ENCODE measurements at regions not wholly inside any gene's neighbourhood (a gene's known extent, or its start where the extent isn't known, plus 50 kb on each side); places are given as distances from the start of the nearest gene placed in this dataset.
A peak's percentile ranks its signal among the peaks of the same experiment; 100 is the strongest.
"Not testable (repeated sequence)": the region's sequence is repeated elsewhere in the genome, so short reads cannot be mapped to it uniquely, and the experiment has no call there.

DNA sequence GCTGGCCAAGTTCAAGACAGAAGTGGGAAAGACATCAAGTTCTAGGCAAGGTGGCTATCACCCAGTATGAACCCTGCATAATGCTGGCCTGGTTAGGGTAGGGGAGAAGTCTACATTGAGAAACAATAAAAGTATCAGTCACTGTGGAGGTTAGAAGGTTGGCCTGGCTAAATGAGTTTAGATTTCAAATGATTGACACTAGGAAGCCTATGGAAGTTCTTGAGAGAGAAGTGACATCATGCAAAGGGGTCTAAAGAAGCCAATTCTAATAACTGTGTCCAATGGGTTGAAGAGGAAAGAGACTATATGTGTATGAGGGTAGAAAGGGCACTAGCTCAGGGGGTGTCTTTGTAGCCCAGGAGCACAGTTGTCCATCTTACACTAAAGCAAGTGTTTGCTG, 98.5 kb upstream of the MBIP start:
- DNase-seq (ENCODE audit: low read depth in 2 of 2, low spot score in 1 of 2), result no peak

DNA sequence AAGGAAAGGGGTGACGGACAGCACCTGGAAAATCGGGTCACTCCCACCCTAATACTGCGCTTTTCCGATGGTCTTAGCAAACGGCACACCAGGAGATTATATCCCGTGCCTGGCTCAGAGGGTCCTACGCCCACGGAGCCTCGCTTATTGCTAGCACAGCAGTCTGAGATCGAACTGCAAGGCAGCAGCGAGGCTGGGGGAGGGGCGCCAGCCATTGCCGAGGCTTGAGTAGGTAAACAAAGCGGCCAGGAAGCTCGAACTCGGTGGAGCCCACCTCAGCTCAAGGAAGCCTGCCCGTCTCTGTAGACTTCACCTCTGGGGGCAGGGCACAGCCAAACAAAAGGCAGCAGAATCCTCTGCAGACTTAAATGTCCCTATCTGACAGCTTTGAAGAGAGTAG, 91.5 kb upstream of the MBIP start:
- DNase-seq (ENCODE audit: low read depth in 2 of 2, low spot score in 1 of 2), result not testable (repeated sequence)

DNA sequence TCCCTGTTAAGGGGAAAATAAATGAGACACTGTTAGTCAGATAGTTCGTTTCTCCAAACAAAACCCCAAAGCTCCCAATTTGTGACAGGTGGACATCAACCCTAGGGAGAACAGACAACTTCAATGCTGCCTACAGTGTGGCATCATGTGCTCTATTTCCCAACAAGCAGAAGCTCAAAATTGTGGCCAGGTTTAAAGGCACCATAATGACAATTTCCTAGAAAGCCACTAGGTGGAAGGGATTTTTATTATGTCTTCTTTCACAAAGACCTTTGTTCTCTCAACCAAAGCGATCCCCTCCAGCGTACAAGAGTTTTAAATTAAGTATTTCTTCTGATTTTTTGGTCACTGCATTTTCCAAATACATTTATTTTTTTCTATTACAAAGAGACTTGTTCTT, 88.0 kb upstream of the MBIP start:
- DNase-seq (ENCODE audit: low read depth in 2 of 2, low spot score in 1 of 2), result no peak

DNA sequence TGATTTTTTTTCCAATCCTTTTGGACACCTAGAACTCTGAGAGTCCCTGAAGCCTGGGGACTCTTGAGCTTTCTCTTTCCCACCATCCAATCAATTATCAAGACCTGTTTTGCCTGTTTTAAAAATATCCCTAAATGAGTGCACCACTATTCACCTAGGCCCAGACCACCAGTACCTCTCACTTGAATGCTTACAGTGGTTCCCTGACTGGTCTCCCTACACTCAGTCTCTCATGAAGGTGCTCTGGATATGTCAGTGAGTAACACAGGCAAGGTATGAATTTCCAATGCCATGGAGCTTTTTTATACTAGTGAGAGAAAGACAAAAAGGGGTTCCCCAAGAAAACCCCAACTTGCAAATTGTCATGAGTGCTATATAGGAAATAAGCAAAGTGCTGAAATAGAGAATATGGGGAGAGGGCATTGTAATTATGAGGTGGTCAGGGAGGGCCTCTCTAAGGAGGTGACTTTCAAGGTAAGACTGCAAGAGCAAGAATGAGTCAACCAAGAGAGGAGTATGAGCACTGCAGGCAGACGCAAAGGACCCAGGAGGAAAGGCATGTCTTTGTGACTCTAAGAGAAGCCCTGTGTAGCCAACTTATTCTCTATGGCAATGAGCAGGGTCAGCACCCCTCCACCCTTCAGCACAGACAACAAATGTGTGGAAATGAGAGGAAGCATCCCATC, 85.3 kb upstream of the MBIP start:
- no peak for DNase-seq (ENCODE audit: low read depth in 2 of 2, low spot score in 1 of 2)

DNA sequence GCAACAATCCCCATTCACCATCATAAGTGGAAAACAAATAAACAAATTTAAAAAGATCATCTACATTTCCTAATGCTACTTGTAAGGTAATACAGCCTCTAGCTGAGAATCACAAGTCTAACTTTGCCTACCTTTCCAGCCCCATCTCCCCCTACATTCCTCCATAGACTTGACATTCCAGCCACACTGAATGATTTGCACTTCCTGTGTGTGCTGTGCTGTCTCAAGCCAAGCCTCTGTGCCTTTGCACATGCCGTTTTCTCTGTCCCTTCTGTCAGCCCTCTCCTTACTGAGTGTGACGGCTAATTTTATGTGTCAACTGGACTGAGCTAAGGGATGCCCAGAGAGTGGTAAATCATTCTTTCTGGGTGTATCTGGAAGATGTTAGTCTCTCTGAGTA, 82.4 kb upstream of the MBIP start:
- no peak for DNase-seq (ENCODE audit: low read depth in 2 of 2, low spot score in 1 of 2)

DNA sequence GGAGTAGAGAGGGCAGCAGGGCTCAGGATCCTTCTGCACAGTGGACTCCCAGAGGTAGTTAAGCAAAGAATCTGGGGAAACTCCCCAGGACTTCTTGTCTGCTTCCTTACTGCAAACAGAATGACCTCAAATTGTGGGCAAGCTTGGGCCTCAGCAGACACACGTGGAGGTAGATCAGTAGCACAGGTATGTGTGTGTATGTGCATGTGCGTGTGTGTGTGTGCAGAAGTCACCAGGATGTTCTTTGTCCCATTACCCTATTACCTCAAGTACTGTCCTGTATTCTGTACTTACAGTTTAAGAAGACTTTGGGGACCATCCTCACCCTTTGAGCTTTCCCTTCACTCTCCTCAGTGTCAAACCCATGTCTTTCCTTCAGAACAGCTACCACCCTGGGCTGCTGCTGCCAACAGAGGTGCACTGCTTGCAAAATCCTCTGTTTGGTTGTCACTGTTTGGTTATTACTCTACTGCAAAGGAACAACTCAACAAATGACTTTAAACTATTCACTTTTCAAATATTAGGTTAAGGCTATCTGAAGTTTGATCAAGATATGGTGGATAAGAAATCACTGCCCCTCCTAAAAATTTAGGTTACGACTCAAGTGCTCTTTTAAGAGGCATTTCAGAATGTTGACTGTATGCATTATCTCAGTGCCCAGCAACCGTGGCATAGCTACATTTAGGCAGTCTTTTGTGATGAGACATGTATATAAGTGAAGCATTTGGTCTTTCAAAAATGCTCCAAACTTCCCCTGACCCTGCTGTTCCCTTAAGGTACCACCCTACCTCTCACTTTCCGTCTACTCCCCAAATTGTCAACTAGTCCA, 78.2 kb upstream of the MBIP start:
- DNase-seq (ENCODE audit: low read depth in 2 of 2, low spot score in 1 of 2), result no peak

DNA sequence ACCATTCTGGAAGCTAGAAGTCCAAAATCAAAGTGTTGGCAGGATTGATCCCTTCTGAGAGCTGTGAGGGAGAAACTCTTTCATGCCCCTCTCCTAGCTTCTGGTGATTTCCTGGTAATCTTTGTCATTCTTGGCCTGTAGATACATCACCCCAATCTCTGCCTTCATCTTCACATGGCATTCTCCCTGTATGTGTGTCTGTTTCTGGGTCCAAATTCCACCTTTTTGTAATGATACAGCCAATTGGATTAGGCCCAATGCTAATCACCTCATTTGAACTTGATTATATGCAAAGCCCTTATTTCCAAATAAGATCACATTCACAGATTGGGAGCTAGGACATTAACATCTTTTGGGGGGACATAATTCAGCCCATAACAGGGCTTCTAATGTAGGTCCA, 76.9 kb upstream of the MBIP start:
- no peak for DNase-seq (ENCODE audit: low read depth in 2 of 2, low spot score in 1 of 2)

DNA sequence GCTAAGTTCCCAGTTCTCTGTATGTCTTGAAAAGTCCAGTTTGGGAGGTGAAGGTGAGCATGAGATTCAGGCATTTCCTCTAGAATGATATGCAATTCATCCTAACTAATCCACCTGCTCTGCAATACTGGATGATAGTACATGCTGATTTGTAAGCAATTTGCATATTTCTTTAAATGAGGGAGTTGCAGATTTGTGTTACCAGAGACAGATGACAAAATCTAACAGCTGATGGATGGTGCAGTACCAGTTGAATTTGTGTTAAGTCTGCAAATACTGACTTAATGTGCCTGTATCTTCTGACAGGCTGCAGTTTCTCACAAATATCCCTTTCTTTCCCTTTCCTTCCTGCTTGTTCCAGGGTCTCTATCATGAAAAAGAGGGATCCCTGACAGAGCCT, 76.4 kb upstream of the MBIP start:
- no peak for DNase-seq (ENCODE audit: low read depth in 2 of 2, low spot score in 1 of 2)

DNA sequence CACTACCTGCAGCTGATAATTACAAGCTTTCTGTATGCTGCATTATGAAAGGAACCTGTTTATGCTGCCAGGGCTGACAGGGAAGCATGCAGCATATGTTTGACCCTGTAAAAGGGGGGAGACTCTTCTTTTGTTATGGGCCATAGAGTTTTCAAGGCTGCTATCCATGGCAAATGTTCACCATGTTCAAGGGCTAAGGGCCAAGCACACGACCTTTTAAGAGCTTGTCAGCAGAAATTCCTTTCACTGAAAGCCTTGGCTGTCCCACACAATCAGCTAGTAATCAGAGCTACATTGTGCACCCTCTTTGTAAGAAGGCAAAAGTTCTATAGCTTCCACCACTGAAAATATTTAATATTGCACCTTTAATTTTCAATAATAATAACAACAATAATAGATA, 74.2 kb upstream of the MBIP start:
- DNase-seq (ENCODE audit: low read depth in 2 of 2, low spot score in 1 of 2), result no peak

DNA sequence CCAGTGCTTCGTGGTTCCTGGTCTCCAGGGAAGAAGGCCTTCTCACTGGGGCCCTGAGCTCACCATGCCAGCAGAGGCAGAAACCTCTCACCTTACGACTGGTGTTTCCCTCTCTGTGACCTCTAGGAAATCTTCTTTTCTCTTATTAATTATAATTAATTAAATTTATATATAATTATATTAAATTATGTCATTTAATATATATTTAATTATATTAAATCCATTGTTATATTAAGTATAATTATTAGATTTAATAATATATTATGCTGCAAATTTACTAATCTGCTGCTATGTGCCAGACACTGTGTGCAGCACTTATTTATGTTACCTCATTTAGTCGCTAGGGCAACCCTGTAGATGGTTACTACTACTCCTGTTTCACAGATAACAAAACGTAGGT, 70.3 kb upstream of the MBIP start:
- DNase-seq (ENCODE audit: low read depth in 2 of 2, low spot score in 1 of 2), result no peak

DNA sequence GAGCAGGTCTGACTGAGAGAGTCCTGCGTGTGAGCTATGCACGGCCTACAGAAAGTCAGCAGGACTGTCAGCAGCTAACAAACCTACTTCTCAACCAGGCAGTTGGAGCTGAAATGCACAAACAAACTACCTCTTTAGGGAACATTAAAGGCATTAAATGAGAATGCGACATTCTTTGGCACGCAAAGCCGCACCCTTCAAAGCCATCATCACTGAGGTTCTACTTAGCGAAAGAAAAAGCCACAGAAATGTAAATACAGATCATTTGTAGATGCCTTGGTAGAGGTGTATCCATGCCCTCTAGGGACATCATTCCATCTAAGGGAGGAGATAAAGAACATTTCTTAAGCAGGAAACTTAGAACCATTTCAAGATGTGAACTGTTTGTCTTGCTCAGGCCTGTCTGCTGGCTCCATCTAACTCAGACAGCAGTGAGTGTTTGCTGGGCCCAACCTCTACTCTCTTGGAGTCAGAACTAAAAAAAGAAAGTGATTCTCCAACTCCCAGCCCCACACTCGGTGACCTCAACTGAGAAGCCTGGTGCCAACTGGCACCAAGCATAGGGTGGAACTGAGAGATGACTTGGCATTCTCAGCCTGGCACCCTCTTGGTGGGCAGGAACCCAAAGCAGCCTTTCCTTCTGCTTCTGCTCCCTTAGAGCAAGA, 63.5 kb upstream of the MBIP start:
- no peak for DNase-seq (ENCODE audit: low read depth in 2 of 2, low spot score in 1 of 2)

DNA sequence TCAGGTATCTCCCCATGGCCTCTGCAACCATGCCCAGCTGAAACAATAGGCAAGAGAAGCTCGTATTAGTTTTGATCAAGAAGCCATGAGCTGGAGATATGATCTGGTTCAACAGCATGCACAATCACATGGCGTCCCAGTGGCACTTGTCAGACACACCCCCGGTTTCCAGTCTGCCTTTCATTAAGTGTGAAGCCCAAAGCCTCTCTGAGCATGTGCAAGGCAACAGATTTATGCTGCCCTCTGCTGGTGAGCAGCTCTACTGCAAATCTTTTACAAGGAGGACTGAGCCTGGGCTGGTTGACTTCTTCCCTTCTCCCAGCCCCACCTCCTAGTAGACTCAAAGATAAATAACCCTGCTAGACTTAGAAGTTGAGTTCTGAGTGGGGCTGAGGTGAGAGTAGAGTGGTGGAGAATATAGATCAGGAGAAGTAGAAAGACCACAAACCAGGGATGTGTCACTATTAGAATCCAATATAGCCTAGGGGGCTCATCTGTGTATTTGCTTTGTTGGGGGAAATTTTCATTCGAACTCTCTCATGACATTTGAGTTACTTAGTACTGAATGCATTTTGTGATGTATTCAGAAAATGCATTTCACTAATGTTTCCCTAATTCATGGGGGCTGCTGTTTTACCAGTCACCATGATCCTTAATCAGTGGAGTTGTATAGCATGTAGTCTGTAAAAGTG, 53.7 kb upstream of the MBIP start:
- DNase-seq (ENCODE audit: low read depth in 2 of 2, low spot score in 1 of 2), result peak; percentile 25 to 29

Measured in stimulated activated CD8-positive, alpha-beta memory T cell treated with anti-CD3 and anti-CD28 coated beads, Interleukin-4, amount 100 ng/mL, for 1 hour (primary cell).